ENCODE measurements at regions not wholly inside any gene's neighbourhood (a gene's known extent, or its start where the extent isn't known, plus 50 kb on each side); places are given as distances from the start of the nearest gene placed in this dataset.
"Not testable (repeated sequence)": the region's sequence is repeated elsewhere in the genome, so short reads cannot be mapped to it uniquely, and the experiment has no call there.

DNA sequence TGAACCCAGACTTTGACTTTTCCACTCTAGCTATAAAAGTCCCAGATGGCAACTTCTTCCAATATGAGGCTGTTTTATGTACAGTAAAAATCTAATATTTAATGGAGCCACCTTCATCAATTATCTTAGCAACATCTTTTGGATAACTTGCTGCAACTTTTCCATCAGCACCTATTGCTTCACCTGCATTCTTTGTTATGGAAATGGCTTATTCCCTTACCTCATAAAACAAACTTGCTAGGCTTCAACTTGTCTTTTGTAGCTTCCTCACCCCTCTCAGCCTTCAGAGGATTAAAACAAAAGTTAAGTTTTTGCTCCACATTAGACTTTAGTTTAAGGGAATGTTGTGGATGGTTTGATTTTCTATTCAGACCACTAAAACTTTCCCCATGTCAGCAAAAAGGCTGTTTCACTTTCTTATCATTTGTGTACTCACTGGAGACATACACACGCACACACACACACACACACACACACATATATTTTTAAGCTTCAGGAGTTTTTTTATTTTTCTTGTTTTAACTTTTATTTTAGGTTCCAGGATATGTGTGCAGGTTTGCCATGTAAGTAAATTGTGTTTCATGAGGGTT is 1296.1 kb upstream of the PABPC4L start:
- TF ChIP-seq ARNT (IDR thresholded peaks at IDR 0.05), result no peak
- no peak for TF ChIP-seq CTBP1 (IDR thresholded peaks at IDR 0.05; ENCODE audit: borderline replicate concordance)
- no peak for TF ChIP-seq ZNF384 (IDR thresholded peaks at IDR 0.05)
- no peak for TF ChIP-seq FOXM1 (IDR thresholded peaks at IDR 0.05; ENCODE audit: borderline replicate concordance)
- TF ChIP-seq LEF1 (IDR thresholded peaks at IDR 0.05; ENCODE audit: borderline replicate concordance), result no peak
- TF ChIP-seq, protein P1, sequence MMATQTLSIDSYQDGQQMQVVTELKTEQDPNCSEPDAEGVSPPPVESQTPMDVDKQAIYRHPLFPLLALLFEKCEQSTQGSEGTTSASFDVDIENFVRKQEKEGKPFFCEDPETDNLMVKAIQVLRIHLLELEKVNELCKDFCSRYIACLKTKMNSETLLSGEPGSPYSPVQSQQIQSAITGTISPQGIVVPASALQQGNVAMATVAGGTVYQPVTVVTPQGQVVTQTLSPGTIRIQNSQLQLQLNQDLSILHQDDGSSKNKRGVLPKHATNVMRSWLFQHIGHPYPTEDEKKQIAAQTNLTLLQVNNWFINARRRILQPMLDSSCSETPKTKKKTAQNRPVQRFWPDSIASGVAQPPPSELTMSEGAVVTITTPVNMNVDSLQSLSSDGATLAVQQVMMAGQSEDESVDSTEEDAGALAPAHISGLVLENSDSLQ (IDR thresholded peaks at IDR 0.05), result no peak
- TF ChIP-seq FOXA1 (IDR thresholded peaks at IDR 0.05), result no peak
- TF ChIP-seq BHLHE40 (IDR thresholded peaks at IDR 0.05; ENCODE audit: borderline replicate concordance), result no peak
- CTCF ChIA-PET, result no interaction called here
- POLR2A ChIA-PET, result no interaction called here
- DNase-seq (ENCODE audit: extremely low spot score), result no peak

DNA sequence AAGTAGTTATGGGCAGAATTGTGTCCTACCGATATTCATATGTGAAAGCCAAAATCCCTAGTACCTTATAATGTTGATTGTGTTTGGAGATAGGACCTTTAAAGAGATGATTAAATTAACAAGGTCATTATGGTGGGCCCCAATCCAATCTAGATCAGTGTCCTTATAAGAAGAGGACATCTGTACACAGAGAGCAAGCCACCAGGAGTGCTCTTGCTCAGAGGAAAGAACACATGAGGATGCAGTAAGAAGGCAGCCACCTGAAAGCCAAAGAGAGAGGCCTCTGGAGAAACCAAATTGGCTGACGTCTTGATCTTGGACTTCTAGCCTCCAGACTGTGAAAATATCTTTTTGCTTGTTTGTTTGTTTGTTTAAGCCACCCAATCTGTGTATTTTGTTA is 1290.8 kb upstream of the PABPC4L start:
- POLR2A ChIA-PET, result no interaction called here
- CTCF ChIA-PET, result no interaction called here
- TF ChIP-seq ELF4 (IDR thresholded peaks at IDR 0.05) (no peak), HDGF (IDR thresholded peaks at IDR 0.05; ENCODE audit: borderline replicate concordance) (no peak), SP1 (IDR thresholded peaks at IDR 0.05) (no peak), FOXA1 (IDR thresholded peaks at IDR 0.05) (no peak), LEF1 (IDR thresholded peaks at IDR 0.05; ENCODE audit: borderline replicate concordance) (no peak), TARDBP (IDR thresholded peaks at IDR 0.05) (no peak), FOXK2 (IDR thresholded peaks at IDR 0.05) (no peak), SUZ12 (IDR thresholded peaks at IDR 0.05) (no peak), FOXM1 (IDR thresholded peaks at IDR 0.05; ENCODE audit: borderline replicate concordance) (no peak), BHLHE40 (IDR thresholded peaks at IDR 0.05; ENCODE audit: borderline replicate concordance) (no peak)
- no peak for DNase-seq (ENCODE audit: extremely low spot score)

DNA sequence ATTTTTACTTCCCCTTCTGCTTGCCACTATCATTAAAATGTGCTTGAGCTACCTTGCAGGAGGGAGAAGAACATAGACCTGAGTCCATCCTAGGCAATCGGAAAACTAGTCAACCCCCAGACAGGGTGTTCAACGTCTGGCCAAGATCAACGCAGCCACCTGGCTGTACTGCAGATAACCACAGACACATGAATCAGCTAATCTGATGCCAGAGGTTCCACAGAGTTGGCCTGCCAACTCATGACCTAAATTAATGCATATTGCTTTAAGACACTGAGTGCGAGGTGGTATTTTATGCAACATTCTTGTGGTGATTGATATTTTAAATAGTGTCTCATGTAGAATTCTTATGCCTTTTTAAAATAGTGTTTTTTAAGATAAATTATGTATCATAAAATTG is 1283.8 kb upstream of the PABPC4L start:
- TF ChIP-seq FOXK2 (IDR thresholded peaks at IDR 0.05), result no peak
- no peak for TF ChIP-seq L3MBTL2 (conservative IDR thresholded peaks at IDR 0.05)
- no peak for TF ChIP-seq NFRKB (IDR thresholded peaks at IDR 0.05)
- no peak for TF ChIP-seq FOXA1 (IDR thresholded peaks at IDR 0.05)
- no peak for TF ChIP-seq SUZ12 (IDR thresholded peaks at IDR 0.05)
- TF ChIP-seq CTBP1 (IDR thresholded peaks at IDR 0.05; ENCODE audit: borderline replicate concordance), result no peak
- TF ChIP-seq HDGF (IDR thresholded peaks at IDR 0.05; ENCODE audit: borderline replicate concordance), result no peak
- no peak for TF ChIP-seq TARDBP (IDR thresholded peaks at IDR 0.05)
- no peak for TF ChIP-seq FOXM1 (IDR thresholded peaks at IDR 0.05; ENCODE audit: borderline replicate concordance)
- no peak for TF ChIP-seq SP1 (IDR thresholded peaks at IDR 0.05)
- no peak for TF ChIP-seq ZNF384 (IDR thresholded peaks at IDR 0.05)
- TF ChIP-seq ELF4 (IDR thresholded peaks at IDR 0.05), result no peak
- no peak for TF ChIP-seq BHLHE40 (IDR thresholded peaks at IDR 0.05; ENCODE audit: borderline replicate concordance)
- no peak for TF ChIP-seq LEF1 (IDR thresholded peaks at IDR 0.05; ENCODE audit: borderline replicate concordance)
- TF ChIP-seq ARNT (IDR thresholded peaks at IDR 0.05), result no peak
- TF ChIP-seq, protein P1 (IDR thresholded peaks at IDR 0.05), result no peak
- no peak for DNase-seq (ENCODE audit: extremely low spot score)

DNA sequence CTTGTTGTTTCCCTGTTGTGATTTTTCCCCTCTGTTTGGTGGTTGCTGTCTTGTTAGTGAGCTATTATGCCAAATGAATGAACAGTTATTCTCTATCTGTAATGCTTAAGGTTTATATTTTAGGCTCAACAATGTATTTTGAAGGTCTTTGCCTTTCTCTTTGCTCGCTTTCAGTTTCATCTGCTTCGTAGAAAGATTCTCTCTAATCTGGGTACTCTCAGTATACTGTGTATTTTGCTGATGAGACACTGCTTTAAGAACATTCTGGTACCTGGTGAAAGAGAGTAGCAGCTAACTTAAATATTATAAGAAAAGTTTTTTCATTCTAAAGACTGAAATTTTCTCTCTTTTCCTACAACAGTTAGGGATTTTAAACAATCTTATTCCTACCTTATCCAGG is 1274.7 kb upstream of the PABPC4L start:
- CTCF ChIA-PET, result no interaction called here
- DNase-seq (ENCODE audit: extremely low spot score), result no peak
- TF ChIP-seq LEF1 (IDR thresholded peaks at IDR 0.05; ENCODE audit: borderline replicate concordance) (no peak), SP1 (IDR thresholded peaks at IDR 0.05) (no peak), HDGF (IDR thresholded peaks at IDR 0.05; ENCODE audit: borderline replicate concordance) (no peak), FOXM1 (IDR thresholded peaks at IDR 0.05; ENCODE audit: borderline replicate concordance) (no peak), FOXA1 (IDR thresholded peaks at IDR 0.05) (no peak), ARNT (IDR thresholded peaks at IDR 0.05) (no peak), NFRKB (IDR thresholded peaks at IDR 0.05) (no peak)
- TF ChIP-seq, protein P1 (IDR thresholded peaks at IDR 0.05), result no peak
- POLR2A ChIA-PET, result no interaction called here

More for the DNA sequence above, 1283.8 kb upstream of the PABPC4L start:
- ChIA-PET POLR2A (no interaction called here), CTCF (no interaction called here)

DNA sequence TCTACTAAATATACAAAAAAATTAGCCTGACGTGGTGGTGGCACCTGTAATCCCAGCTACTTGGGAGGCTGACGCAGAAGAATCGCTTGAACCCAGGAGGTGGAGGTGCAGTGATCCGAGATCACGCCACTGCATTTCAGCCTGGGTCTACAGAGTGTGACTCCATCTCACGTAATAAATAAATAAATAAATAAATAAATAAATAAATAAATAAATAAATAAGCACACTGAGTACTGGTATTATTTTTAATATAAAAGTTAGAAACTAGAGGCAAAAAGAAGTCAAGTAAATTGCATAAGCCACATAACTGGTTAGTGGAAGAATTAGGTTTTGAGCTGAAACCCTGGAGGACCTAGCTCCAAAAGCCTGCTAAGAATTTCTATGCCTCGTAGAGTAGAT is 1262.7 kb upstream of the PABPC4L start:
- CTCF ChIA-PET, result no interaction called here
- DNase-seq (ENCODE audit: extremely low spot score), result no peak
- POLR2A ChIA-PET, result no interaction called here
- TF ChIP-seq ELF4 (IDR thresholded peaks at IDR 0.05) (no peak), ZNF384 (IDR thresholded peaks at IDR 0.05) (no peak), BHLHE40 (IDR thresholded peaks at IDR 0.05; ENCODE audit: borderline replicate concordance) (no peak), ARNT (IDR thresholded peaks at IDR 0.05) (no peak), L3MBTL2 (conservative IDR thresholded peaks at IDR 0.05) (no peak), SP1 (IDR thresholded peaks at IDR 0.05) (no peak), HDGF (IDR thresholded peaks at IDR 0.05; ENCODE audit: borderline replicate concordance) (no peak), FOXA1 (IDR thresholded peaks at IDR 0.05) (no peak), LEF1 (IDR thresholded peaks at IDR 0.05; ENCODE audit: borderline replicate concordance) (no peak), NFRKB (IDR thresholded peaks at IDR 0.05) (no peak), TARDBP (IDR thresholded peaks at IDR 0.05) (no peak), FOXM1 (IDR thresholded peaks at IDR 0.05; ENCODE audit: borderline replicate concordance) (no peak), CTBP1 (IDR thresholded peaks at IDR 0.05; ENCODE audit: borderline replicate concordance) (no peak), SUZ12 (IDR thresholded peaks at IDR 0.05) (no peak), FOXK2 (IDR thresholded peaks at IDR 0.05) (no peak)
- TF ChIP-seq, protein P1 (IDR thresholded peaks at IDR 0.05), result no peak

DNA sequence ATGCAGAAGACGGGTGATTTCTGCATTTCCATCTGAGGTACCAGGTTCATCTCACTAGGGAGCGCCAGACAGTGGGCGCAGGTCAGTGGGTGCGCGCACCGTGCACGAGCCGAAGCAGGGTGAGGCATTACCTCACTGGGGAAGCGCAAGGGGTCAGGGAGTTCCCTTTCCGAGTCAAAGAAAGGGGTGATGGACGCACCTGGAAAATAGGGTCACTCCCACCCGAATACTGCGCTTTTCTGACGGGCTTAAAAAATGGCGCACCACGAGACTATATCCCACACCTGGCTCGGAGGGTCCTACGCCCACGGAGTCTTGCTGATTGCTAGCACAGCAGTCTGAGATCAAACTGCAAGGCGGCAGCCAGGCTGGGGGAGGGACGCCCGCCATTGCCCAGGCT is 1246.0 kb upstream of the PABPC4L start:
- DNase-seq (ENCODE audit: extremely low spot score); CTCF ChIA-PET; POLR2A ChIA-PET: not testable (repeated sequence)
